H9 (cell line): ENCODE measurements at regions not wholly inside any gene's neighbourhood (a gene's known extent, or its start where the extent isn't known, plus 50 kb on each side); places are given as distances from the start of the nearest gene placed in this dataset.
"Not testable (repeated sequence)": the region's sequence is repeated elsewhere in the genome, so short reads cannot be mapped to it uniquely, and the experiment has no call there.

Experiments
- DNase-seq: peaks from one replicate; pipeline ENCODE4 v3.0.0-alpha.2; 2017
- H2AFZ ChIP-seq: one replicate; pipeline ENCODE4 v1.6.1; 2013; ENCODE audit warnings: mild to moderate bottlenecking, low read length, control low read depth, moderate library complexity
- H2AK5ac ChIP-seq: 2 replicates; pipeline ENCODE4 v1.6.1; 2013; ENCODE audit warnings: low read length, control low read depth, mixed read lengths; ENCODE audit not compliant: insufficient read length
- H2BK120ac ChIP-seq: one replicate; pipeline ENCODE4 v1.6.1; 2013; ENCODE audit warnings: low read depth, mild to moderate bottlenecking, low read length, control low read depth, inconsistent platforms; ENCODE audit not compliant: poor library complexity, severe bottlenecking
- H2BK12ac ChIP-seq: 2 replicates; pipeline ENCODE4 v1.6.1; 2013; ENCODE audit warnings: low read length, control low read depth, mixed read lengths, low read depth; ENCODE audit not compliant: insufficient read length
- H2BK15ac ChIP-seq: 2 replicates; pipeline ENCODE4 v1.6.1; 2013; ENCODE audit warnings: low read depth, low read length, control low read depth
- H2BK20ac ChIP-seq: one replicate; pipeline ENCODE4 v1.6.1; 2013; ENCODE audit warnings: low read depth, mild to moderate bottlenecking, low read length, control low read depth, inconsistent platforms; ENCODE audit not compliant: poor library complexity, severe bottlenecking
- H2BK5ac ChIP-seq: 2 replicates; pipeline ENCODE4 v1.6.1; 2013; ENCODE audit warnings: low read length, control low read depth, mixed read lengths; ENCODE audit not compliant: insufficient read length
- H3K14ac ChIP-seq: 2 replicates; pipeline ENCODE4 v1.6.1; 2013; ENCODE audit warnings: low read length, control low read depth; ENCODE audit not compliant: insufficient read depth
- H3K18ac ChIP-seq: 2 replicates; pipeline ENCODE4 v1.6.1; 2013; ENCODE audit warnings: low read depth, mild to moderate bottlenecking, mixed read lengths, low read length, control low read depth; ENCODE audit not compliant: insufficient read length
- H3K23ac ChIP-seq: 2 replicates; pipeline ENCODE4 v1.6.1; 2013; ENCODE audit warnings: low read length, control low read depth, mixed read lengths, low read depth; ENCODE audit not compliant: insufficient read length
- H3K23me2 ChIP-seq: 2 replicates; pipeline ENCODE4 v1.6.1; 2013; ENCODE audit warnings: low read depth, mild to moderate bottlenecking, mixed read lengths, low read length, control low read depth; ENCODE audit not compliant: insufficient read length, poor library complexity, severe bottlenecking
- H3K27ac ChIP-seq: 2 replicates; pipeline ENCODE4 v1.5.1; 2013; ENCODE audit warnings: low read length, control low read depth, mixed read lengths, low read depth; ENCODE audit not compliant: insufficient read length
- H3K27me3 ChIP-seq: 2 replicates; pipeline ENCODE4 v1.6.1; 2013; ENCODE audit warnings: low read length, control low read depth, inconsistent platforms; ENCODE audit not compliant: insufficient read depth
- H3K4ac ChIP-seq: 2 replicates; pipeline ENCODE4 v1.6.1; 2013; ENCODE audit warnings: low read depth, mild to moderate bottlenecking, control low read depth, inconsistent platforms, low read length, moderate library complexity
- H3K4me1 ChIP-seq: 2 replicates; pipeline ENCODE4 v1.6.1; 2013; ENCODE audit warnings: low read length, control low read depth, inconsistent platforms; ENCODE audit not compliant: insufficient read depth
- H3K4me2 ChIP-seq: 2 replicates; pipeline ENCODE4 v1.6.1; 2013; ENCODE audit warnings: low read length, control low read depth, mixed read lengths; ENCODE audit not compliant: insufficient read length, insufficient read depth
- H3K56ac ChIP-seq: 2 replicates; pipeline ENCODE4 v1.6.1; 2013; ENCODE audit warnings: low read depth, mild to moderate bottlenecking, mixed read lengths, low read length, control low read depth; ENCODE audit not compliant: insufficient read length
- H3K79me1 ChIP-seq: 2 replicates; pipeline ENCODE4 v1.6.1; 2013; ENCODE audit warnings: low read depth, mild to moderate bottlenecking, moderate library complexity, low read length, control low read depth, inconsistent platforms; ENCODE audit not compliant: insufficient read depth, poor library complexity, severe bottlenecking
- H3K79me2 ChIP-seq: 2 replicates; pipeline ENCODE4 v1.6.1; 2013; ENCODE audit warnings: low read length, control low read depth, inconsistent platforms; ENCODE audit not compliant: insufficient read depth
- H3K9ac ChIP-seq: 2 replicates; pipeline ENCODE4 v1.6.1; 2013; ENCODE audit warnings: low read length, control low read depth, mixed read lengths; ENCODE audit not compliant: insufficient read length; ENCODE audit errors: extremely low read depth
- H3K9me3 ChIP-seq: one replicate; pipeline ENCODE4 v1.6.1; 2013; ENCODE audit warnings: low read depth, low read length, inconsistent platforms; ENCODE audit not compliant: control insufficient read depth
- H3T11ph ChIP-seq: one replicate; pipeline ENCODE4 v1.6.1; 2013; ENCODE audit warnings: mild to moderate bottlenecking, low read length, control low read depth, inconsistent platforms
- H4K20me1 ChIP-seq: one replicate; pipeline ENCODE4 v1.6.1; 2013; ENCODE audit not compliant: control insufficient read depth, insufficient read length, insufficient read depth
- H4K5ac ChIP-seq: 2 replicates; pipeline ENCODE4 v1.6.1; 2013; ENCODE audit warnings: low read depth, mild to moderate bottlenecking, mixed read lengths, low read length, control low read depth; ENCODE audit not compliant: insufficient read length
- H4K8ac ChIP-seq: replicated peaks from 2 replicates; pipeline ENCODE4 v1.6.1; 2013; ENCODE audit warnings: low read length, control low read depth, mixed read lengths, low read depth; ENCODE audit not compliant: insufficient read length
- H4K91ac ChIP-seq: 2 replicates; pipeline ENCODE4 v1.6.1; 2013; ENCODE audit warnings: low read depth, mild to moderate bottlenecking, moderate library complexity, mixed read lengths, low read length, control low read depth; ENCODE audit not compliant: insufficient read length
- H3K27ac Mint-ChIP-seq, 3 experiments: 2 replicates in 2 of 3; 3 replicates in 1 of 3; pipeline ENCODE4 v1.8.0; 2020 to 2021; ENCODE audit warnings: mixed read lengths in 3 of 3, mild to moderate bottlenecking in 1 of 3, moderate library complexity in 1 of 3
- H3K27me3 Mint-ChIP-seq: 2 replicates; pipeline ENCODE4 v1.8.0; 2021; ENCODE audit warnings: low read depth, mild to moderate bottlenecking, moderate library complexity, mixed read lengths
- H3K36me3 Mint-ChIP-seq, 3 experiments: 2 replicates in 2 of 3; 3 replicates in 1 of 3; pipeline ENCODE4 v1.8.0; 2020 to 2021; ENCODE audit warnings: low read depth in 3 of 3, mixed read lengths in 3 of 3; ENCODE audit not compliant: insufficient read depth in 1 of 3
- H3K4me1 Mint-ChIP-seq, 2 experiments: 2 replicates each; pipeline ENCODE4 v1.8.0; 2020; ENCODE audit warnings: mixed read lengths in 2 of 2
- H3K4me3 Mint-ChIP-seq, 2 experiments: 2 replicates in 1 of 2; 3 replicates in 1 of 2; pipeline ENCODE4 v1.8.0; 2020 to 2021; ENCODE audit warnings: mild to moderate bottlenecking in 2 of 2, mixed read lengths in 2 of 2, moderate library complexity in 1 of 2
- H3K9me3 Mint-ChIP-seq, 2 experiments: 2 replicates in 1 of 2; 3 replicates in 1 of 2; pipeline ENCODE4 v1.8.0; 2020; ENCODE audit warnings: mild to moderate bottlenecking in 2 of 2, mixed read lengths in 2 of 2, moderate library complexity in 1 of 2
- WGBS: extraction: QIAGEN DNeasy Blood & Tissue Kit; methylation state at CpG from one replicate; pipeline ENCODE4 v1.1.7; 2013; ENCODE audit warnings: missing lambda C conversion rate, low lambda C conversion rate, mixed read lengths; ENCODE audit not compliant: insufficient read length; ENCODE audit errors: extremely low coverage; 5-methylcytosine and 5-hydroxymethylcytosine counted together
- TF ChIP-seq, protein P1 (sequence below): fragments of 200-600 bp; sonication (generic); conservative IDR thresholded peaks from 3 replicates; pipeline ENCODE4 v1.8.0; 2021; ENCODE audit warnings: antibody characterized with exemption, mild to moderate bottlenecking

DNA sequence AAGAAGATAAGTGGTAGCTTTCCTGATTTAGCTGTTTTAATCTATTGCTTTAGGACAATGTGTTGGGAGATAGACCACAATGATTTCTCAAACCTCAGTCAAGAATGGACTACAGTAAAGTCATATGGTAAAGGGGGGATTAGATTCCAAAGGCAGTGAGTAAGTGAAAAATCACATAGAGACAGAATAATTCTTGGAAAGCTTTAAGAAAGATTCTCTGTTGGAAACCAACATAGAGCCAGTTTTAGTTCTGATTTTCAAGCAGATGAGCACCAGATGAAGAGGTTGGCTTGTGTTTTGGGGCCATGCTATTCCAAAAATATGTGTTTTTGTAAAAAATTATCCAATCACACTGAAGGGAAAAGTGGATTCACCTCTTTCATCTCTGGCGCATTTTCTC is 256.8 kb upstream of the RPS23 start:
- H3K14ac ChIP-seq = no peak overlapping the region
- no peaks in the 10 kb centered on the region for H3K79me1 ChIP-seq
- H3K23ac ChIP-seq = no peak overlapping the region
- no CpG with 5 or more reads among the region's 1 CpG for WGBS
- no peak overlapping the region for H2BK12ac ChIP-seq
- Mint-ChIP-seq H3K9me3 (peaks cover 28 to 31% of the 10 kb centered on the region in 2 experiments), H3K4me1 (no peaks in the 10 kb centered on the region), H3K36me3 (peaks cover 16 to 39% (median 33%) of the 10 kb centered on the region in 3 experiments), H3K27me3 (no peaks in the 10 kb centered on the region), H3K27ac (no peak overlapping the region), H3K4me3 (no peak overlapping the region)
- no peak overlapping the region for H2AFZ ChIP-seq
- H3K18ac ChIP-seq = no peak overlapping the region
- H3K9me3 ChIP-seq = peaks cover 8% of the 10 kb centered on the region
- no peak overlapping the region for H4K8ac ChIP-seq
- no peaks in the 10 kb centered on the region for H3K23me2 ChIP-seq
- no peak overlapping the region for H2BK5ac ChIP-seq
- no peak overlapping the region for H3T11ph ChIP-seq
- no peak overlapping the region for H3K27ac ChIP-seq
- no peaks in the 10 kb centered on the region for H4K20me1 ChIP-seq
- H3K27me3 ChIP-seq = no peaks in the 10 kb centered on the region
- H3K4me2 ChIP-seq = no peak overlapping the region
- no peak overlapping the region for H2AK5ac ChIP-seq
- no peaks in the 10 kb centered on the region for H3K79me2 ChIP-seq
- no peak for DNase-seq
- H3K4ac ChIP-seq = no peak overlapping the region
- H3K4me1 ChIP-seq = no peaks in the 10 kb centered on the region
- no peak overlapping the region for H4K91ac ChIP-seq
- H3K9ac ChIP-seq = no peak overlapping the region
- H2BK15ac ChIP-seq = no peak overlapping the region
- H4K5ac ChIP-seq = no peak overlapping the region
- H3K56ac ChIP-seq = no peak overlapping the region
- H2BK120ac ChIP-seq = no peak overlapping the region
- TF ChIP-seq, protein P1, sequence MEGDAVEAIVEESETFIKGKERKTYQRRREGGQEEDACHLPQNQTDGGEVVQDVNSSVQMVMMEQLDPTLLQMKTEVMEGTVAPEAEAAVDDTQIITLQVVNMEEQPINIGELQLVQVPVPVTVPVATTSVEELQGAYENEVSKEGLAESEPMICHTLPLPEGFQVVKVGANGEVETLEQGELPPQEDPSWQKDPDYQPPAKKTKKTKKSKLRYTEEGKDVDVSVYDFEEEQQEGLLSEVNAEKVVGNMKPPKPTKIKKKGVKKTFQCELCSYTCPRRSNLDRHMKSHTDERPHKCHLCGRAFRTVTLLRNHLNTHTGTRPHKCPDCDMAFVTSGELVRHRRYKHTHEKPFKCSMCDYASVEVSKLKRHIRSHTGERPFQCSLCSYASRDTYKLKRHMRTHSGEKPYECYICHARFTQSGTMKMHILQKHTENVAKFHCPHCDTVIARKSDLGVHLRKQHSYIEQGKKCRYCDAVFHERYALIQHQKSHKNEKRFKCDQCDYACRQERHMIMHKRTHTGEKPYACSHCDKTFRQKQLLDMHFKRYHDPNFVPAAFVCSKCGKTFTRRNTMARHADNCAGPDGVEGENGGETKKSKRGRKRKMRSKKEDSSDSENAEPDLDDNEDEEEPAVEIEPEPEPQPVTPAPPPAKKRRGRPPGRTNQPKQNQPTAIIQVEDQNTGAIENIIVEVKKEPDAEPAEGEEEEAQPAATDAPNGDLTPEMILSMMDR = no peak
- no peak overlapping the region for H2BK20ac ChIP-seq

DNA sequence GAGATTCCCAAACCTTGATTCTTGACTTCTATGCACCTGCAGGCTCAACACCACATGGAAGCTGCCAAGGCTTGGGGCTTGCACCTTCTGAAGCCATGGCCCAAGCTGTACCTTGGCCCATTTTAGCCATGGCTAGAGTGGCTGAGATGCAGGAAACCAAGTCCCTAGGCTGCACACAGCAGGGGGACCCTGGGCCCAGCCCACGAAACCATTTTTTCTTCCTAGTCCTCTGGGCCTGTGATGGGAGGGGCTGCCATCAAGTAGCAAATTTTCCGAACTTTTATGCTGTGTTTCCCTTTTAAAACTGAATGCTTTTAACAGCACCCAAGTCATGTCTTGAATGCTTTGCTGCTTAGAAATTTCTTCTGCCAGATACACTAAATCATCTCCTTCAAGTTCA is 253.9 kb upstream of the RPS23 start:
- not testable (repeated sequence) for H3K18ac ChIP-seq, H3K23me2 ChIP-seq, H2BK120ac ChIP-seq, H3K14ac ChIP-seq, H3K27me3 ChIP-seq, H3K27ac ChIP-seq, H4K5ac ChIP-seq, DNase-seq, H3K4me2 ChIP-seq, H2BK12ac ChIP-seq, H3T11ph ChIP-seq, H3K4me1 Mint-ChIP-seq, H4K8ac ChIP-seq, H3K4me3 Mint-ChIP-seq, H4K20me1 ChIP-seq, H3K23ac ChIP-seq, H3K9ac ChIP-seq, H2AFZ ChIP-seq, H2AK5ac ChIP-seq, H3K79me2 ChIP-seq, H4K91ac ChIP-seq, H2BK15ac ChIP-seq, H3K9me3 ChIP-seq, H3K56ac ChIP-seq, H3K4ac ChIP-seq, H3K4me1 ChIP-seq, H2BK20ac ChIP-seq, H3K27ac Mint-ChIP-seq, H3K79me1 ChIP-seq, H2BK5ac ChIP-seq, H3K27me3 Mint-ChIP-seq
- Mint-ChIP-seq H3K9me3 (peaks cover 30 to 35% of the 10 kb centered on the region in 2 experiments), H3K36me3 (peaks cover 15 to 44% (median 34%) of the 10 kb centered on the region in 3 experiments)
- no CpG with 5 or more reads among the region's 2 CpGs for WGBS
